ENCODE measurements at regions not wholly inside any gene's neighbourhood (a gene's known extent, or its start where the extent isn't known, plus 50 kb on each side); places are given as distances from the start of the nearest gene placed in this dataset.

DNA sequence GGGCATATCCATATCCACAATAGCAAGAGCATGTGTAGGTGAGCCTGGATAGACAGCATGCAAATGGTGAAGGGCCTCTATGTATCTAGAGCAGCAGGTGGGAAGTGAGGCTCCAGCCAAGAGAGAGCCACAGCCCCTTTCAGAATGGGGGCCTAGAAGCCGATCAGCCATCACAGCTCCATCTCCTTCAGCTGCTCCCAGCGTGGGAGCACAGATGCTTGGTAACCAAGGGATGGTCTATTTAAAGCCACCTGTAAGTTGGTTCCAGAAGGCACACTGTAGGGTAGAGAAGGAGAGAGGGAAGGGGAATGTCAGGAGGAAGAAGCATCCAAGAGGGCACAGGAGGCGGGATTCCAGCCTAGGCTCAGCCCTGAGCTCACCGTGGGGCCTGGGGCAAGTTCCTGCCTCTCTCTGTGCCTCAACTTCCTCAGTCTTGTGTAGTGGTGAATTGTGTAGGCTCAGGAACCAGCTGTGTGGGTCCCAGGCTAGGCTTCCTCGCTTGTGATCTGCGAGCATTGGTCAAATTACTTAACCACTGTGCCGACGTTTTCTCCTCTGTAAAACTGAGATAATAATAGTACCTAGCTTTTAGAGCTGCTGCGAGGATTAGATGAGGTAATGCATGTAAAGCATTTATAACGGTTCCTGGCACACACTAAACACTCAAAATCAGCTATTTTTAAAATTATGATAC, 122.9 kb upstream of the NAV2 start:
- H3K27me3 ChIP-seq, result no peaks in the 10 kb centered on the region
- H3K4me3 ChIP-seq, result no peak overlapping the region
- H3K9me3 ChIP-seq, result no peaks in the 10 kb centered on the region
- peaks cover 0 to 11% (median 2%) of the 10 kb centered on the region in 9 donors for H3K4me1 ChIP-seq
- intact Hi-C loops (cut with DNase I), result no loop called here
- 58 to 69% methylated on average over 10 of the region's 10 CpGs for WGBS, 2 donors
- no peaks in the 10 kb centered on the region for H3K36me3 ChIP-seq
- ATAC-seq, result peak in 3 of 8 donors; percentile 42 to 76 (median 47)
- DNase-seq, result no peak
- H3K27ac ChIP-seq, result no peak overlapping the region
- TF ChIP-seq, protein P1, sequence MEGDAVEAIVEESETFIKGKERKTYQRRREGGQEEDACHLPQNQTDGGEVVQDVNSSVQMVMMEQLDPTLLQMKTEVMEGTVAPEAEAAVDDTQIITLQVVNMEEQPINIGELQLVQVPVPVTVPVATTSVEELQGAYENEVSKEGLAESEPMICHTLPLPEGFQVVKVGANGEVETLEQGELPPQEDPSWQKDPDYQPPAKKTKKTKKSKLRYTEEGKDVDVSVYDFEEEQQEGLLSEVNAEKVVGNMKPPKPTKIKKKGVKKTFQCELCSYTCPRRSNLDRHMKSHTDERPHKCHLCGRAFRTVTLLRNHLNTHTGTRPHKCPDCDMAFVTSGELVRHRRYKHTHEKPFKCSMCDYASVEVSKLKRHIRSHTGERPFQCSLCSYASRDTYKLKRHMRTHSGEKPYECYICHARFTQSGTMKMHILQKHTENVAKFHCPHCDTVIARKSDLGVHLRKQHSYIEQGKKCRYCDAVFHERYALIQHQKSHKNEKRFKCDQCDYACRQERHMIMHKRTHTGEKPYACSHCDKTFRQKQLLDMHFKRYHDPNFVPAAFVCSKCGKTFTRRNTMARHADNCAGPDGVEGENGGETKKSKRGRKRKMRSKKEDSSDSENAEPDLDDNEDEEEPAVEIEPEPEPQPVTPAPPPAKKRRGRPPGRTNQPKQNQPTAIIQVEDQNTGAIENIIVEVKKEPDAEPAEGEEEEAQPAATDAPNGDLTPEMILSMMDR (IDR thresholded peaks at IDR 0.05), result no peak

DNA sequence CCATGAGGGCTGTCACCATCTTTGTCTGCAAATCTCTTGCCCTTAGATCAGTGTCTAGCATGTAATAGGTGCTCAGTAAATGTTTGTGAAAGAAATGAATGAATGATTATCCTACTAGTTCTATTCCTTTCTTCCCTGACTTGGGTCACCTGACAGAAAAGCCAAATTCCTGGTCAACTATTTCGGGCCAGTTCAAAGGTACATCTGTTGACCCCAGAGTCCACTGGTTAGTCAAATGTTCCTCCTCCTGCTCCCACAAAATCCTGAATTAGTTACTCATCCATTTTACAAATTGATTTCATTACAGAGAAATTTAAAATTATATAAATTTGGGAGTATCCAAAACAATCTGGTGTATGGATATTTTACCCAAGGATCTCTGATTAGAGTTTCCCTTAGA, 124.7 kb upstream of the NAV2 start:
- intact Hi-C loops (cut with DNase I), result no loop called here
- no peak overlapping the region for H3K4me3 ChIP-seq
- no peak overlapping the region for H3K27ac ChIP-seq
- DNase-seq (no peak), ATAC-seq (no peak)
- H3K4me1 ChIP-seq, result peaks cover 0 to 7% (median 2%) of the 10 kb centered on the region in 9 donors
- no peaks in the 10 kb centered on the region for H3K36me3 ChIP-seq
- no peaks in the 10 kb centered on the region for H3K9me3 ChIP-seq
- WGBS, 2 donors, result 97 to 98% methylated on average over 1 of the region's 1 CpG
- no peaks in the 10 kb centered on the region for H3K27me3 ChIP-seq
- TF ChIP-seq, protein P1 (IDR thresholded peaks at IDR 0.05), result no peak

DNA sequence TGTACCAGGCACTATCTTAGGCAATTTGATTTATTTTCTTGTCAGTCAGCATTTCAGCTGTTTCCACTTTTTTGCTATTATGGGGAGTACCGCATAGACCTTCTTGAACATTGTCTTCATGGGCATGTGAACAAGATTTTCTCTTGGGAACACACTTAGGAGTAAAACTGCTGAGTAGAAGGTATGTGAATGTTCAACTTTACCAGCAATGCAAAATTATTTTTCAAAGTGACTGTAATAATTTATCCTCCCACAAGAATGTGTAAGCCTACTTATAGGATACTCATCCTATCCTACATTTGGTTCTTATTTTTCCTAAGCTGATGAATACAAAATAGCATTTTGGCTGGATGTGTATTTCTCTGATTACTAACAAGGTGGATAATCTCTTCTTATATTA, 132.0 kb upstream of the NAV2 start:
- Histone ChIP-seq H3K9me3 (no peaks in the 10 kb centered on the region), H3K27ac (peak overlapping the region in 2 of 10 donors; percentile 88 to 93), H3K36me3 (no peaks in the 10 kb centered on the region), H3K4me1 (peaks cover 25 to 48% (median 41%) of the 10 kb centered on the region in 9 donors), H3K27me3 (no peaks in the 10 kb centered on the region), H3K4me3 (no peak overlapping the region)
- WGBS, 2 donors, result 92 to 93% methylated on average over 1 of the region's 1 CpG
- no peak for DNase-seq
- no peak for ATAC-seq
- intact Hi-C loops (cut with DNase I), result no loop called here
- TF ChIP-seq, protein P1 (IDR thresholded peaks at IDR 0.05), result no peak

DNA sequence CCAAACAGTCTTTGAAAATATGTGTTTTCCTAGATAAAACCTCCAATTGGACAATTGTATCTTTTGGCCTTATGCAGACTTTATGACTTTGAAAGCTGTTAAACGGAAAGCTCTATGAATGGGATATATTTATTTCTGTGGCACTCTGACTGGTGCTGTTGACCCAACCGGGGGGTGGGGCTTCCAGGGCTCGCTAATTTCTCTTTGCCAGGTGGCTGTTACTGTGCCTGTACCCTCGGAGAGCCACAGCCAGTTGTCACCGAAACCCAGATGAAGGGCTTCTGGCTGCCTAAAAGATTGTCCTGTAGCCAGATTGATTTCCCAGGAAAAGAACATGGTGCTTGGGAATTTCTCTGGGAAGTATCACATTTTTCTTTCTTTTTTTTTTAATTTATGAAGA, 132.7 kb upstream of the NAV2 start:
- Histone ChIP-seq H3K36me3 (no peaks in the 10 kb centered on the region), H3K4me3 (no peak overlapping the region), H3K27ac (peak overlapping the region in 5 of 10 donors; percentile 79 to 96 (median 88)), H3K27me3 (no peaks in the 10 kb centered on the region), H3K4me1 (peaks cover 25 to 54% (median 44%) of the 10 kb centered on the region in 9 donors), H3K9me3 (no peaks in the 10 kb centered on the region)
- no peak for DNase-seq
- 63 to 74% methylated on average over 5 of the region's 5 CpGs for WGBS, 2 donors
- intact Hi-C loops (cut with DNase I), result loop anchor here in 6 of 10 donors (5.0 to 10.0 kb wide), 8 partner anchors 47 to 137 kb away; partner anchors contain the start of gene NAV2 (in 2 of the 6)
- no peak for ATAC-seq
- TF ChIP-seq, protein P1 (IDR thresholded peaks at IDR 0.05), result no peak

All from heart right ventricle (tissue), 16 donors.